NCI-H2107 (cell line): ENCODE measurements at regions not wholly inside any gene's neighbourhood (a gene's known extent, or its start where the extent isn't known, plus 50 kb on each side); places are given as distances from the start of the nearest gene placed in this dataset.

ENCODE experiments used
- DNase-seq: peaks from one replicate; lab custom pipeline; 2025; lab: John Stamatoyannopoulos, UW

- DNase-seq: no peak
Measured at GRCh38 chr10:78879621-78880020, 189.1 kb upstream of the ZMIZ1 start.

- no peak for DNase-seq
Measured at GRCh38 chr10:78886129-78886528, 182.6 kb upstream of the ZMIZ1 start.

- DNase-seq: no peak
Measured at GRCh38 chr10:78889536-78890063, 179.2 kb upstream of the ZMIZ1 start.

GRCh38 chr10:78890506-78890905 is 178.3 kb upstream of the ZMIZ1 start:
- no peak for DNase-seq

- DNase-seq: no peak
Measured at GRCh38 chr10:78891741-78892140, 177.0 kb upstream of the ZMIZ1 start.

- DNase-seq: peak; percentile 5
Measured at GRCh38 chr10:78892338-78893176, 176.2 kb upstream of the ZMIZ1 start.

GRCh38 chr10:78893217-78893616 is 175.5 kb upstream of the ZMIZ1 start:
- DNase-seq: no peak

- DNase-seq: no peak
Measured at GRCh38 chr10:78894089-78894840, 174.5 kb upstream of the ZMIZ1 start.

GRCh38 chr10:78894841-78895195 is 173.9 kb upstream of the ZMIZ1 start:
- DNase-seq: no peak

- DNase-seq: no peak
Measured at GRCh38 chr10:78895469-78895868, 173.3 kb upstream of the ZMIZ1 start.

GRCh38 chr10:78896159-78896928 is 172.4 kb upstream of the ZMIZ1 start:
- no peak for DNase-seq

- no peak for DNase-seq
Measured at GRCh38 chr10:78898341-78899097, 170.2 kb upstream of the ZMIZ1 start.

- no peak for DNase-seq
Measured at GRCh38 chr10:78899098-78899754, 169.5 kb upstream of the ZMIZ1 start.

GRCh38 chr10:78899996-78900714 is 168.6 kb upstream of the ZMIZ1 start:
- DNase-seq: no peak

- no peak for DNase-seq
Measured at GRCh38 chr10:78900715-78901430, 167.9 kb upstream of the ZMIZ1 start.

- no peak for DNase-seq
Measured at GRCh38 chr10:78901694-78902093, 167.1 kb upstream of the ZMIZ1 start.

GRCh38 chr10:78902815-78903214 is 166.0 kb upstream of the ZMIZ1 start:
- DNase-seq: no peak

- no peak for DNase-seq
Measured at GRCh38 chr10:78903341-78903940, 165.3 kb upstream of the ZMIZ1 start.

- DNase-seq: no peak
Measured at GRCh38 chr10:78904196-78904595, 164.6 kb upstream of the ZMIZ1 start.
